ENCODE measurements at regions not wholly inside any gene's neighbourhood (a gene's known extent, or its start where the extent isn't known, plus 50 kb on each side); places are given as distances from the start of the nearest gene placed in this dataset.

DNA sequence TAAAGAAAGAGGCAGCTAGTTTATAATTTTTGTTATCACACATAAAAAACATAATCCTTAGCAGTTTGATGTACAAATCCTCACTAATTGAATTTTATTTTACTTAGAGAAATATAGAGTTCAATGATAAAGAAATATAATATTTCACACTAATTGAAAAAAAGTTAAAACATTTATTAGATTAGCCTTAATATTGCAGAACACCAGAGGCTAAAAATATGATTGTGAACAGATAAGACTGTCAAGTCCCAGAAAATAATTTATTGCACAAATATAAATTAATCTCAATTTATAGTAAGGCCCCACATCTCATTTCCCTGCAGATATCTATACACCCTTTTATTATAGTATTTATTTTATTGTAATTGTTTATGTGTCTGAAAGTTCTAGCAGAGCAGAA, 690.8 kb upstream of the PHF14 start:
- no peak overlapping the region for H3K4me3 ChIP-seq (ENCODE audit: low read depth, low read length)
- TF ChIP-seq, protein P1, sequence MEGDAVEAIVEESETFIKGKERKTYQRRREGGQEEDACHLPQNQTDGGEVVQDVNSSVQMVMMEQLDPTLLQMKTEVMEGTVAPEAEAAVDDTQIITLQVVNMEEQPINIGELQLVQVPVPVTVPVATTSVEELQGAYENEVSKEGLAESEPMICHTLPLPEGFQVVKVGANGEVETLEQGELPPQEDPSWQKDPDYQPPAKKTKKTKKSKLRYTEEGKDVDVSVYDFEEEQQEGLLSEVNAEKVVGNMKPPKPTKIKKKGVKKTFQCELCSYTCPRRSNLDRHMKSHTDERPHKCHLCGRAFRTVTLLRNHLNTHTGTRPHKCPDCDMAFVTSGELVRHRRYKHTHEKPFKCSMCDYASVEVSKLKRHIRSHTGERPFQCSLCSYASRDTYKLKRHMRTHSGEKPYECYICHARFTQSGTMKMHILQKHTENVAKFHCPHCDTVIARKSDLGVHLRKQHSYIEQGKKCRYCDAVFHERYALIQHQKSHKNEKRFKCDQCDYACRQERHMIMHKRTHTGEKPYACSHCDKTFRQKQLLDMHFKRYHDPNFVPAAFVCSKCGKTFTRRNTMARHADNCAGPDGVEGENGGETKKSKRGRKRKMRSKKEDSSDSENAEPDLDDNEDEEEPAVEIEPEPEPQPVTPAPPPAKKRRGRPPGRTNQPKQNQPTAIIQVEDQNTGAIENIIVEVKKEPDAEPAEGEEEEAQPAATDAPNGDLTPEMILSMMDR (IDR thresholded peaks at IDR 0.05; ENCODE audit: borderline replicate concordance, insufficient read depth, low read depth, low read length), result no peak

DNA sequence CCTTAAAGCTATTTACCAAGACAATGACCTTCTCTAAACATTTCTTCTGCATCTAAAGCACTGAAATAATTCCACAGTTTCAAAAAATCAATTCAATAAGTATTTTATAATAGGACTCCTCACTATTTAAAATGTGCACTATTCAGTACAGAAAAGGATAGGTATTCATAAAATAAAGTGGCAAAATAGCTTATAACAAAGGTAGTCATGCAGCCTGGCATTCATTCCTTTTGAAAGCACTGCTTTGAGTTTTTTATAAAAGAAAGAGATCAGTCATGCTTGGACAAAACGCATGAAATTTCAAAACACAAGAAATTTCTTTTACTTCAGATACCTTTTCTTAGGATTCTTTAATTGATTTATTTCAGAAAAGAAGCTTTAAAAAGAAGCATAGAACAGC, 689.7 kb upstream of the PHF14 start:
- H3K4me3 ChIP-seq (ENCODE audit: low read depth, low read length), result no peak overlapping the region
- TF ChIP-seq, protein P1 (IDR thresholded peaks at IDR 0.05; ENCODE audit: borderline replicate concordance, insufficient read depth, low read depth, low read length), result no peak

DNA sequence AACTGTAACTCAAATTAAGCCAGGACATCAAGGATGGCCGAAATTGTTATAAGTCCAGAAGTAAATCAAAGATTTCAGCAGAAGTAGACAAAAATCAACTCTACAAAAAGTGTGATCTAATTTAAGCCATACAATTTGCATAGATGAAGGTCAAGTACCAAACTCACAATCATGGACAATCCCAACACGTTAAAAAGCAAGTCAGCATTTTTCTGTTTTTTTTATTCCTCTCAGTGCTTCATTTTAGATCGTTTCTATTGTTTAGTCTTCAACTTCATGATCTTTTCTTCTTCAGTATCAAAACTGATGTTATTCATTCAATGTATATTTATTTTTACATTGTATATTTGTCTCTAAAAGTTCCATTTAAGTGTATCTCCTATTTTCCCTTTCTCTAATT, 674.3 kb upstream of the PHF14 start:
- no peak overlapping the region for H3K4me3 ChIP-seq (ENCODE audit: low read depth, low read length)
- TF ChIP-seq, protein P1 (IDR thresholded peaks at IDR 0.05; ENCODE audit: borderline replicate concordance, insufficient read depth, low read depth, low read length), result no peak

DNA sequence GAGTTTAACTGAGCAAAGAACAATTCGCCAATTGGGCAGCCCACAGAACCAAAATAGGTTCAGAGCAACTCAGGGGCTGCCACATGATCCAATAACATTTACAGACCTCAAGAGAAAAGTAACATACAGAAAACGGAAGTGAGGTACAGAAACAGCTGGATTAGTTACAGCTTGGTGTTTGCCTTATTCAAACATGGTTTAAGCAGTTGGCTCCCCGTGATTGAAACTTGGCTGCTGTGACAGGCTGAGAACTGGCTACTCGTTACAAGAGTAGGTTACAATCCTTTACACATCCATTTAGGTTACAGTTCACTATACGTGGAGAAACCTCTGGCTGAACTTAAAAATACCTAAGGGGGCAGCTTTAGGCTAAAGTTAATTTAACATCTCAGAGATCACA, 673.1 kb upstream of the PHF14 start:
- no peak overlapping the region for H3K4me3 ChIP-seq (ENCODE audit: low read depth, low read length)
- TF ChIP-seq, protein P1 (IDR thresholded peaks at IDR 0.05; ENCODE audit: borderline replicate concordance, insufficient read depth, low read depth, low read length), result no peak

DNA sequence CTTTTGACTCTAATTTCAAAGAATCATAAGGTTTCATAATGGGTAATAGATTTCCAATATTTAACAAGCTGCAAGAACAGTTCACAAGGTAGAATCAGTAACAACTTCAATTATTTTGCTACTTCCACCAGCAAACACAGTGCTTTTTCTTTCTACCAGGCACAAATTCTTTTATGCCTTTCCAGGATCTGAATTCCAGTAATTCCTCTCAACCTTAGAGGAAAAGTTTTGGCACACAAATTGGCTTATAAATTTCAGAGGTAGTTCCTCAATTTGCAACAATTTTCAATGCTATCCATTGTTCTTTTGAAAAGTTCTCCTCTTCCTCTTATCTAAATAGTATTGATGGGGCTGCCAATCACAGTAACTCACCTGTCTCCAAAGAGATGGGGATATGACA, 665.4 kb upstream of the PHF14 start:
- no peak overlapping the region for H3K4me3 ChIP-seq (ENCODE audit: low read depth, low read length)
- TF ChIP-seq, protein P1 (IDR thresholded peaks at IDR 0.05; ENCODE audit: borderline replicate concordance, insufficient read depth, low read depth, low read length), result no peak

DNA sequence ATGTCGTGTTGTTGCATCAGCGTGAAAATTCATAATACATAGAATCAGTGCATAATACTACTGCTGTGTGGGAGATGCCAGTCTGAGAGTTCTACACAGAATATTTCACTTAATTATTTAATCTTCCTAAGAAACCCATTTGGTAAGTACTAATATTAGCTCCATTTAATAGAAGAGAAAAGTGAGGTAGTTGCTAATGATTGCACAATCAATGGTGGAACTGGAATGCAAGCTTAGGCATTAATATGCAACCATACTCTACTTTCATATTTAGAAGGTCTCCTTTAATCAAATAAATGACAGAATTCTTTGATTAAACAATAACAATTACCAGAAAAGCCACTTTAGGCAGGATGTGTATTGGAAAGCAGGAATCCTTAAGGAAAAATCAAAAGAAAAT, 660.7 kb upstream of the PHF14 start:
- H3K4me3 ChIP-seq (ENCODE audit: low read depth, low read length), result no peak overlapping the region
- TF ChIP-seq, protein P1 (IDR thresholded peaks at IDR 0.05; ENCODE audit: borderline replicate concordance, insufficient read depth, low read depth, low read length), result no peak

DNA sequence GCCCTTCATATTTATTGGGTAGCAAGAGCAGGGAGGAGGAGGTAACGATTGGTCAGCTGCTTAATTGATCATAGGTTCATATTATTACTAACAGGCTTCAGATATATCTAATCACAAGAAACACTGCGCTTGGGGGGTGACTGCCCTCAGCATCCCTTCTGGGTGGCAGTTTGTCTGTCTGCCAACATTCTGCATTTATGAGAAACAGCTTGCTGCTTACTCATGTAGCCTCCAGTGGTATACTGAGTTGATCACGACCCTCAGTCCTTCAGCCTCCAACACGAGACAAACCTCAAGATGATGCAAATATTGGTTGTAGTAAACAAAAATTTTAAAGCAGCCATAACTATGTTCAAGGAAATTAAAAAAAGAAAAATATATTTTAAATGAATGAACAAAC, 657.8 kb upstream of the PHF14 start:
- TF ChIP-seq, protein P1 (IDR thresholded peaks at IDR 0.05; ENCODE audit: borderline replicate concordance, insufficient read depth, low read depth, low read length), result no peak
- H3K4me3 ChIP-seq (ENCODE audit: low read depth, low read length), result no peak overlapping the region
